HG03558 (cell line): ENCODE measurements at regions not wholly inside any gene's neighbourhood (a gene's known extent, or its start where the extent isn't known, plus 50 kb on each side); places are given as distances from the start of the nearest gene placed in this dataset.

ENCODE experiments used
- ATAC-seq: cut with Tn5 transposase; IDR thresholded peaks from one replicate; pipeline ENCODE4 v1.9.1; 2021; ENCODE audit warnings: moderate number of reproducible peaks; ENCODE audit not compliant: unreplicated experiment; ENCODE audit errors: extremely low read depth

DNA sequence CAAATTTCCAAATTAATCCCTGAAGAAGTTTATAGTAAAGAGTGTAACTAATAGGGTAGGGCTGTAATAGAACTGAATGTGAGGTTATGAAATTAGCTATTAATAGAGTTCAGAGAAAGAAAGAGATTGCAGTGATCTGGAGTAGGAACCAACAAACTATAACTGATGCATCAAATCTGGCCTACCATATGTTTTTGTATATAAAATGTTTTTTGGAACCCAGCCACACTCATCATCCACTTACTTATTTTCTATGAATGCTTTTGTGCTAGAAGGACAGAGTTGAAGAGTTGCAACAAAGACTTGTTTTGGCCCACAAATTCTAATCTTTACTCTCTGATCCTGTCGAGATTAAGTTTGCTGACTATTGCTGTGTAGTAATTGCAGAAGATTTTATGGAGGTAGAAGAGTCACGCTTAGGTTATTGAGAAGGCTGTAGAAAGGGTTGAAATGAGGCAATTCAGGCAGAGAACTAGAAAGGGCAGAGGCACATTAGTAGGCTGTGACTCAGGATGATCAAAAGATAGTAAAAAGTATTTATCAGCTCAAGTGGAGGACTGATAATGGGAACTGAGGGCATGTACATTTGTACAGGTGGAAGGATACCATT, 298.7 kb upstream of the EMCN start:
- ATAC-seq, result no peak

DNA sequence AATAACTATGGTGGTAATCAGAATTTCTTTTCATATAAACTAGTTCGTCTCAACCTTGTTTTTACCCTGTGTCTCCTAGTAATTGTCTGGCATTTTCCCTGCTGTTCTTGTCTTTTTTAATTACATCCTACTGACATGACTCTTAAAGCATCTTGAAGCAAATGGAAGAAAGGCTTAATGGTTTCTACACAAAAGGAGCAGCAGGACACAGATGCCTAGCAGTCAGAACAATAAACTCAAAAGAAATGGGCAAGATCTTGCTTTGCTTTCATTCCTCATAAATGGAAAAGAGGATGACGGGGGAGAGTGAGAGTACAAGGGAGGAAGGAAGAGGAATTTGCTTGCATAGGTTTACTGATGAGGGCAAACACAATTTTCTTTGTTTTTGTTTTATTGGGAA, 293.2 kb upstream of the EMCN start:
- ATAC-seq, result no peak

DNA sequence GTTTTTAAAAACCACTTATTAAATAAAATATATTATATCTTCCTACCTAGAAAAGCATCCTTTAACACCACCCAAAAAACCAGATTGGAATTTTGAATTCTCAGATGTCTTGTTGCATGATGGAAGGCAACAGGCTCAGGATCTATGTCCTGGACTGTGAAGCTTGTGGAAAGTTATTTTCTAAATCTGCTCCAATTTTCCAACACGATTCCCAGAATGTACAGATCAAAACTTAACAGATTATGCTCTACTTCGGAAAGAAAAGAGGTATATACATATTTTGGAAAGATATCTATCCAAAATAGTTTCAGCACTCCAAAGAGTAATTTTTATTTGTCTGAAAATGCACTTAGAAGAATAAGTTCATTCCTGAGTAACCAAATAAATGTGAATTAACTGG, 291.7 kb upstream of the EMCN start:
- no peak for ATAC-seq

DNA sequence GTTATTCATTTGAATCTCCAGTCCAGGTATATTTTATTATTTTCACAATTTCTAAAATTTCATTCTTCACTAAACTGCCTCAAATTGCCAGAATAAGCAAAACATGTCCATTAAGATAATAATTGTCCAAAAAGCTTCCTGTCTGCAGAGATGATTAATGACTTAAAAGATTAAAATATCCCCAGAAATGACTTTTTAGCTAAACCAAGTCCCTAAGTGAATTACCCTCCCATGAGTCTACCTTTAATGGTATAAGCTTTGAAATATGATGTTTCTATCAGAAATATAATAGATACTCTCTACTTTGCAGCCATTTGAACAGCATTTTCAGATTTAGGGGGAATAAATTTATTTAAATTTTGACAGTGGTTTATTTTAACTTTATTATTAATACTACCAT, 289.2 kb upstream of the EMCN start:
- ATAC-seq, result no peak

DNA sequence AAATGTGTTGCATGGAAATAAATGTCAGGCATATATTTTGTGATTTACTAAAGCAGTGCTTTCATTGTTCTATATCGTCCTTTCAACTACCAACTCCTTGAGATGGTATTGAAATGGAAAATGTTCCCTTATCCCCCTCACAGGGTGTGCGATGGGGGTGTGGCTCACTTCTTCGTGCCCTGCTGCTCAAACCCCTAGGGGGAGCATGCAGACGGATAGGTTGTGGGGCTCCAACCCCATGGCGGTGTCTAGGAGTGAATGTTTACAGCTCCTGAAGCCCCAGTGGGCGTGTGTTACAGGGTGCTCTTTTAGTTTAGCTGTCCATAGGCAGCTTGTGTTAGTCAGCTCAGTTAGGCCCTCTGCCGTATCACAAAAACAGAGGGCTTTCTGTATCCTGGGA, 287.7 kb upstream of the EMCN start:
- no peak for ATAC-seq

DNA sequence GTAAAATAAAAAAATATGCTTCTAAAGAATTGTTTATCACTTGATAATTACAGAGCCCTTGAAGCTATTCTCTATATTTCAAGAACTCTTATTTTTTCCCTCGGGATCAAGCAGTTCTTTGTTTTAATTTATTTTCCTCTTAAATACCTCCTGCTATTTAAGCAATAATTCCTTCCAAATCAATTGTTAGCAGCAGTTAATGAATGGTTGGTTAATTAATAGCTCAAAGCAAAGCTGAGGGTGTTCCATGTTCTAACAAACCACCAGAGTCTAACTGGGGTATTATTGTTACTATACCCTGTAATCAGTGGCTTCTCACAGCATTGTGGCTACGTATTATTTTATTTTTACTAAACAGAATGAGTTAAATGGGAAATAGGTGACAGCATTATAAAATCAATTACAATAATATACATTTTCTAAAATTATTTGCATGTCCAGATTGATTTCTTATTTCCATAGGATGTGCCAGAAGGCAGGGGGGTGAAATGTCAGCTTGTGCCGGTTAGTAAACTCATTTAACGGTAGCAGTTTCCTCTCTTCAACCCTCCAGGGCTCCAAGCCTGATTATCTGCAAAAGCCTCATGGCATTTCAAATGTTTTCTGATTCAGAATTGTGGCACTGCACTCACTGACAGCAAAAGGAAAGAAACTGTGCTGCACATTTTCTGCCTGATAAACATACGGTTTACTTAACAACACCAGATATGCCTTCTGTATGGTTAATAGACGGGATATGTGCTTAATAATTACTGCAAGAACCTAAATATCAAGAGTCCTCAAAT, 286.9 kb upstream of the EMCN start:
- no peak for ATAC-seq

DNA sequence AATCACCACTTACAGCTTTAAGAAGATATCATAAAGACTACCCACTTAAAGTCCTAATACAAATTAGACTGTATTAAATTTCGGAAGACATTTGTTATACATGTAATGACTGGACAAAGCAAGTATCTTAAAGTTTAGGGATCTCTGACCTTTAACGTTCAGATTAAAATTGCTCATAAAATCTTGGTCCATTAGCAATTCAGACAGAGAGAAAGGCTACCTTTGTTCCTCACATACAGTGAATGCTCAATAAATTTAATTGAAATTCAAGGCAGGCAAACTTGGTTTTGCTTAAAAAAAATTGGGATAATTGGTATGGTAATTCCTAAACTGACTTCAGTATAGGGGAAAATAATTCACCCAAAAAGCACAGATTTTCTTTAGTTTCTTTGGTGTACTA, 285.9 kb upstream of the EMCN start:
- ATAC-seq, result no peak

DNA sequence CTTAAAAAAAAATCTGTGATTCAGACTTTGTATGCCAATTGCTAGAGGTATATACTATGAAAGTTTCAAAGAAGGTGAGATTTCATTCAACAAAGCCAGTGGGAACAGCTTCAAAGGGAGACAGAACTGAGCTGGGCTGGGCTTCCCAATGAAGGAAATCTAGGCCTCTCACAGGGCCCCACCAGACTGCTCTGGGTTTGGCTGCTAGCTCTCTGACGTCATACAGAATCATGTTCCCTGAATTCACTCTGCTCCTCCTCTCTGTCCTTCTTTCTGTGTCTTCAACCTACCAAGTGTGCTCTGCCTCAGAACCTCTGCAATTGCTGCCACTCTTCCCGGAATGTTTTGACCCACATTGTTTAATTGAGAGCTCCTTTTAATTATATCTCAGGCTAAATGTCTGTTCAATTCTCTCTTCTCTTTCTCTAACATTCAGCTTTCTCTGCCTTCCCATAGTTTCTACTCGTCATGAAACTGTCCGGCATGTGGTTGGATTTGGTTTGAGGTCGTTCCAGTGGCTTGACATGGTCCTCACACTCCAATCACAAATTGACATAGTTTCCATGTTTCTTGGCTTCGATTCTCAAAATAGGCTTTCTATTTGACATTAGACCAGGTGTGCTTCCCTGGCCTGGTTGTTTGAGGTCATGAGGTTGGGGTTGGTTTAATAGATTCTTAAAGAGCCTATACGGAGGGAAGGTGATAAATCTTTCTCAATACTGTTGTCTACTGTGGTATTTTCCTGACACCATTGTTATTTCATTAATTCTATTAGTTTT, 282.1 kb upstream of the EMCN start:
- ATAC-seq, result no peak

DNA sequence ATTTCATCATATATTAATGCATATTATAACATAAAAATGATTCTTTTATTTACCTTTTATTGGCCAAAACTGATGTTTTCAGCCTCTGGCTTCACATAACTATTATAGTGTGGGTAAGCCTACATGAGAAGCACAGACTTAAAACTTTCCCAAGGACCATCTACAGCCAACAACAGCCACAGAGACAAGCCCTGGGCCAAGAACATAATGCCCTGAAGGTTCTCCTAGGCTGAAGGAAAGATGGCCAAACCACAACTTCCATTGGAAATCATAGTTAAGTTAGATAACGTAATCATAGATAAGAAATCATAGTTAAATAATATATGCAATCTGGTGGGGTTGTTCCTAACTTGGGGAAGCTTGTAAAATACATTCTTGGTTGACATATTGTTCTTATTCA, 280.0 kb upstream of the EMCN start:
- ATAC-seq, result no peak

DNA sequence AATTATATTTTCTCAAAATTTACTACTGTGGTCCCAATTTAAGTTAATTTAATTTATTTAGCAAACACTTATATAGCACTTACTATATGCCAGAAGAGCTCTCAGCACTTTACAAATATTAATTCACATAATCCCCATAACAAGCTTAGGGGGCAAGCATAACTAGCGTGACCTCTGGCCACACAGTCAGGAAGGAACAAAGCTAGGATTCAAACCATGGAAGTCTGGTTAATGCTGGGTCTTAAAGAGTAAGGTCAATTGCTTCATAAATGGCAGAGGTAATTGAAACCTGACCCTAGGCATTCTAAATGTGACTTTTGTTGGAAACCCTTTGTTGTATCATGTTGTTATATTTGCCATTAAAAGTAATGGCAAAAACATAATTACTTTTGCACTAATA, 279.5 kb upstream of the EMCN start:
- no peak for ATAC-seq

DNA sequence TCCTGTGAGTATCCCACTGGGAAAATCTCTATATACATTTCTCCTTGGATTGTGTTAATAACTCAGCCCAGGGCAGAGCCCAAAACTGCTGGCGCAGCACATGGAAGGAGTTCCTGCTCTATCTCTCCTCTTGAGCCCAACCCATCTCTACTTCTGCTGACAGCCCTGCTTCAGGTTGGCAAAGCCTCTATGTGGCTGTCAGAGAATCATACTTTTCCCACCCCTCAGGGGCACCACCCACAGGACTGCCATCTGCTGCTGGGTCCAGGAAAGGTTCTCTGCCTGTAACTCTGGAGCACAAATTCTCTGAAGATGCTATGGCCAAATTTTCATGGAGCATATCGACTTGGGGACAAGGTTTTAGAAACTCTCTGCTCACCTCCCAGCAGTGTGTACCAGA, 278.5 kb upstream of the EMCN start:
- ATAC-seq, result no peak

DNA sequence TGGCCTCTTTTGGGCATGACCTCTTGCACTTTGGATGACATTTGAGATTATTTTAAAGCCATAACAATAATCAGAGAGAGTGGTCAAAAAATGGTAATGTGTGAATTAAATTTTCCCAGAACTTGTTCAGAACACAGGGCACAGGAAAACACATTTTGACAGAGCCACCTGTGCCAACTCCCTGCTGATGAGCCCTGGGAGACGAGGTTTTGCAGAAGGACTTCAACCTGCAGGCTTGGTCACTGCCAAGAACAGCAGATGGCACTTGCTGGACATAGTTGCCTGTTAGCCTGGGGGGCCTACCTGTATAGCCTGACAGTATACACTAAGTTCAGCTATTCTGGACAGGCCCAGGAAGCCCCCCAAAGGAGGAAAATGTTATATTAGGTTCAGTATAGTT, 277.8 kb upstream of the EMCN start:
- no peak for ATAC-seq

DNA sequence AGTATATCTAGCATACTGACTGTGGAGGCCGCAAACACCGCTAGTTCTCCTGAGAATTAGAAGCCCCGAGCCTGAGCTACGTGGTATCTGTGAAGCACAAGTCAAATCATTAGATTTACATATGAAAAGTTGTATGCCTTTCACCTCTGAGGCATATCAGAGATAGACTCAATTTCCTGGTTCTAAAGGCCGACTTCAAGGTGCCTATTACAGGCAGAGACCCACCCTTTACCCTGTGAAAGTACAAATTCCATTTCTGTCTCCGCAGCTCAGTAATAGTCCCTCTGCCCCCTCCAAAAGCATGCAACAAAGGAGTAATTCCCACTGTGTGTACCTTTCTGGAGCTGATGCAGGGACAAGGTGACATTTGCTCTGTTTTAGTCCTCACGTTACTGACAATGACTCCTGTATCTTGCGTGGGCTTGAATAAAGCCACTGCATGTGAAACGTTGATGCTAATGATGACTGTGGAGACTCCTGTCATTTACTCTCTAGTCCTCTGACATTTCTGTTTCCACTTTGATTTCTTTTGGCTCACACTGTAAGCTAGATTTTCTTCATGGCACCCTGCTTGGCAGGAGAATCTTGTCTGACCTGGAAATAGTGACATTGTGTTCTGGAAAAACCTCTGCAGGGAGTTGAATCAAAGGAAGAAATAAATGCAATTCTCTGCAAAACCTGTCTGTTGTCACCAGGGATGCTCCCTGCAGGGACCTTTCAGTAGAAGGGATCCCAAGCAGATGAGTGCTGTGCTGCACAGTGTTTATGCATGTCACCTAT, 273.2 kb upstream of the EMCN start:
- no peak for ATAC-seq

DNA sequence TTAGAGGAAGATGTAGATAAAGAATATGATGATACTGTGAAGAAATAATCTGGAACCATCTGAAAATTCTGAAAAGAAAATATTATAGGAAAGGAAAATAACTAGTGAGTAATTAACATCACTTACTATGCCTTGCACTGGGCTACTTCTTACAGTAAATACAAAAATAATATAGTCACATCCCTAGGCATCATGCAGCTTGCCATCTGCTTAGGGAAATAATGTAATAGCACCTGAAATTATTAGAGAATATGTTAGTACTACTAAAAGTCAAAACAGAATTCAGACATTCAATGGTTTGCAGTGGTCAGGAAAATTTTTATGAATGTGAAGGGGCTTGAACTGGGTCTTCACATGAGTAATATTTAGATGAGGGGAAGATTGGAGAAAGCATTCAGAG, 272.2 kb upstream of the EMCN start:
- ATAC-seq, result no peak

DNA sequence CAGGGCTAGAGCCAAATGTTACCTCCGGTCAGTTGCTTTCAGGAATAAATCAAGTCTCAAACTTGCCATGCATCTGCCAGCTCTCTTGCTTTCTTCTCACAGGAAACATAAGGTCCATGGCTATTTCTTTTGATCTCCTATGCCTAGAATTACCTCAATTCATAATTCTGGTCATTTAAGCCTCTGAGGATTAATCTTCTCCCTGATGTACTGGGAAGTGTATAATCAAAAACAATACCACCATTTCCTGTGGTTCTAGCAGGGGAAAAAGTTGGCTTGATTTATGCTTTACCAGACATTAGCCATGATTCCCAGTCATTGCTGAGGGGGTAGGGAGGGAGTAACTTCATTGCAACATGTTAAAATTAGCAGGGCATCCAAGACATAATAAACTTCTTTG, 268.7 kb upstream of the EMCN start:
- no peak for ATAC-seq

DNA sequence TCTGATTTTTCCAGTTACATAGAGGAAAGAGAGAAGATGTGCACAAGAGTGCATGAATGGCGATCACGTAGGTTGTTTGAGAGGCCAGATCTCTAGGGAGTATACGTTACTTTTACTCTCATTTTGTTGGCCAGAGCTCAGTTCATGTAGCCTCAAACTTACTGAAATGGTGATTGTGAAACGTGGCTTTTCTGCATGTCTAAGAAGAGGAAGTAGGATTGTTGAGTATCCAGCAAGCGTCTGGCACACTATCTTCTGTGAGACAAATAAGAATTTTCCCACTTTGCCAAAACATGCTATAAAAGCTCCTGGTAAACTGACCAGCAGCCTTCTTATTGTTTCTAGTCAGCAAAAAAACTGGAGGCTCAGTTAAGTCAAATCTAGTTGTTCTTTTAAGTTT, 264.5 kb upstream of the EMCN start:
- ATAC-seq, result no peak

DNA sequence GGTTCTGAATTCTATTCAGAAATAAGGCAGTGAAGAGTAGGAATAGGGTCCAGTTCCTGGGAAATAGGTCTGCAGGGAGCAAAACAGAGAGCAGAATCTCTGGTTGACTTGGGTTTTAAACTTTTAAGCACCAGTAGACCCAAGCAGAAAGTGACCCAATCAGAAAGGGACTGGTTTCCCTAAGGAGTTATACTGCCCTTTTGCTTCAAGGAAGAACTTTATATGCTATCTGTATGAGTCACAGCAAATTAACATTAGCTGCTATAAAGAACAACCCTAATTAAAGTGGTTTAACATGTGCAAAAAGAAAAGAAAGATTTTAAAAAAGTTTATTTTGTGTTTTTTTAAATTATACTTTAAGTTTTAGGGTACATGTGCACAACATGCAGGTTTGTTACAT, 263.6 kb upstream of the EMCN start:
- ATAC-seq, result no peak

DNA sequence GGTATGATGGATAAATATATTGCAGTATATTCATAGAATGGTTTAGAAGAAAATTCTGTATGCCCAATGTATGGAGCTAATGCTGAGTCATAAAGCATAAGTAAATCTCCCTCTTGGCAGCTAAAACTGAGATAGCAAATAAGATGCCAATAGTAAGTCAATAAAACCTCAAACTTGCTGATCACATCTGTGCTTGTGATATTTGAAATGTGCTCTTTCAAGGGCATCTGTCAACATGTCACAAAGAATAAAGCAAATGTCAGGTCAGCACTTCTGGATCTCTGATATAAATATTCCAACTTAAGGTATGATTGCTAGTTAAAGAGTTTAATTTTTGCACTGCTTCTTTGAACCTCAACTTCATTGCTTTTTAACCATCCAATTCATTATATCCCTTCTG, 262.3 kb upstream of the EMCN start:
- ATAC-seq, result no peak

DNA sequence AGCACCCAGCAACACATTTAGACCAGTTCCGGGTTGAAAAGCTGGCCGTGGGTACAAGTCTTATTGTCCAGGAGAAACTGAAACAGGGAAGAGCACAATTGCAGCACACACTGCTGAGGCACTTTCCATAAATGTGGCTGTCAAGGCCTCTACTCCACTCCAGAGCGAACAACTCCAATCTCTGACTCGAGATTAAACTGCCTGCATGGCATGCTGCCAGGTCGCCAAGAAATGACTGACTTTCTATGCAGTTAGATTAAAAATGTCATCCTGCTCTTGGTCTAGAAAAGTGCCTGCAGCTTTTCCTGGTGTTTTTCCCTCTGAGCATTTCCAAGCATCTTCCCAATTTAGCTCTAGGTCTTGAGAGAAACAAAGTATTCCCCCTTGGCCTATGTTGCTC, 260.6 kb upstream of the EMCN start:
- no peak for ATAC-seq

DNA sequence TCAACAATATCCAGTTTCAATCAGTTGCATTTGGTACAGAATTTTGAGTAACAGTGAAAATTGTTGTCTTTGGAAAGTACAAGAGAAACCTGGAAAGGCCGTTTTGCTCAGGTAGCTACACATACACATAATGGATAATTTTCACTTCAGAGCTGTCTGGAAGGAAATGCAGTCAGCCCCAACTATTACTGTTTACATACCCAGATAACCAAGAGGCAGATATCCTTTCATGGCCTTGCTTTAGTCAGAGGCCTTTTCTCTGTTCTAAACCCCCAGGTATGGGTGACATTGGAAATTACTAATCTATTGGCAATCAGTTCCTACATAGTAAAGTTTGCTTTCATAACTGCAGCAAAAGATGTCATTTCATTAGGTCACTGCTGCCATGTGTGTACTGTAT, 244.9 kb upstream of the EMCN start:
- ATAC-seq, result no peak

DNA sequence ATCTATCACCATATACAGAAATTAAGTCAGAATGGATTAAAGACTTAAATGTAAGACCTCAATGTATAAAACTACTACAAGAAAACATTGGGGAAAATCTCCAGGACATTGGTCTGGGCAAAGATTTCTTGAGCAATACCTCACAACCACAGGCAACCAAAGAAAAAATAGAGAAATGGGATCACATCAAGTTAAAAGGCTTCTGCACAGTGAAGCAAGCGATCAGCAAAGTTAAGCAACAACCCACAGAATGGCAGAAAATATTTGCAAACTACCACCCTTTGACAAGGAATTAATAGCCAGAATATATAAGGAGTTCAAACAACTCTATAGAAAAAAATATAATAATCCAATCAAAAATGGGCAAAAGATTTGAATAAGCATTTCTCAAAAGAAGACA, 236.9 kb upstream of the EMCN start:
- no peak for ATAC-seq
